ENCODE measurements at regions not wholly inside any gene's neighbourhood (a gene's known extent, or its start where the extent isn't known, plus 50 kb on each side); places are given as distances from the start of the nearest gene placed in this dataset.

DNA sequence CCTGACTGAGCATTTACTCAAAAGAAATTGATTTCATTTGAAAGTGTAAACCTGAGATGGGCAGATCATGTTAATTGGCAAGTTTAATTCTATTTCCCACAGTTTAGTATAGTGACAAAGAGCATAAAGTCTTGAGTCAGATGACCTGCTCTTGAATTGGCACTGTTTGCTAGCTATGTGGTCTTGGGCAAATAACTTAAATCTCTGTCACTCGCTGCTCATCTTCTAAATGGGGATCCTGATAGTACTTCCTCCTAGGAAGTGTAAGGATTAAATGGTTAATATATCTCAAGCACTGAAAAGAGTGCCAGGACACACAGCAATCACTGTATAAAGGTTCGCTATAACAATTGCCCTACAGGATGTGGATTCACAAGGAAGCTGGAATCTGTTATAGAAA, 242.8 kb upstream of the JADE1 start:
- H3K27me3 ChIP-seq (ENCODE audit: control insufficient read depth, insufficient read depth, low read length) = no peaks in the 10 kb centered on the region
- H3K4me3 ChIP-seq (ENCODE audit: low read length) = no peak overlapping the region
- H3K9me3 ChIP-seq (ENCODE audit: control insufficient read depth, low read length) = no peaks in the 10 kb centered on the region
- no peaks in the 10 kb centered on the region for H3K36me3 ChIP-seq (ENCODE audit: control insufficient read depth, insufficient read depth, low read length)
- no peaks in the 10 kb centered on the region for H3K4me1 ChIP-seq (ENCODE audit: control insufficient read depth, insufficient read depth, low read length)
- no peak overlapping the region for H3K9ac ChIP-seq (ENCODE audit: low read length)

GRCh38 chr4:128565565-128566186, 243.8 kb upstream of the JADE1 start:
- H3K9me3 ChIP-seq (ENCODE audit: control insufficient read depth, low read length) = no peaks in the 10 kb centered on the region
- no peak overlapping the region for H3K4me3 ChIP-seq (ENCODE audit: low read length)
- H3K9ac ChIP-seq (ENCODE audit: low read length) = no peak overlapping the region
- no peaks in the 10 kb centered on the region for H3K27me3 ChIP-seq (ENCODE audit: control insufficient read depth, insufficient read depth, low read length)
- H3K36me3 ChIP-seq (ENCODE audit: control insufficient read depth, insufficient read depth, low read length) = no peaks in the 10 kb centered on the region
- peaks cover 10% of the 10 kb centered on the region for H3K4me1 ChIP-seq (ENCODE audit: control insufficient read depth, insufficient read depth, low read length)

DNA sequence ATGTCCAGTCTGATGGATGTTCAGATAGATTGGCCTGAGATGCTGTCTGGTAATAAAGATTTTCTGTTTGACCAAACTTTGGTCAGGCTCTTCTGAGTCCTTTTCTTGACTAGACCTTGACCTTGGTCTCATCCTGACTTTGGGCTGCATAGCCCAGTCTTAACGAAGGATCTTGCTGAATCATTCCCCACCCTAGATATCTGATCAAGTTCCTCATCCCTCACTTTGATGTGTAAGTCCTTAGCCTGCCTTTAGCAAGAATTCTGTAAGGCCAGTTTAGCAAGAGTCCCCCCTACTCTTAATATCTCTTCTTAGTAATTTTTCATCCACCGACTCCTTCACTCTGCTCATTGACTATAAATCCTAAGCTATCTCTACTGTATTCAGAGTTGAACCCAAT, 244.4 kb upstream of the JADE1 start:
- H3K9ac ChIP-seq (ENCODE audit: low read length) = no peak overlapping the region
- no peaks in the 10 kb centered on the region for H3K36me3 ChIP-seq (ENCODE audit: control insufficient read depth, insufficient read depth, low read length)
- H3K4me1 ChIP-seq (ENCODE audit: control insufficient read depth, insufficient read depth, low read length) = peaks cover 10% of the 10 kb centered on the region
- no peaks in the 10 kb centered on the region for H3K9me3 ChIP-seq (ENCODE audit: control insufficient read depth, low read length)
- H3K4me3 ChIP-seq (ENCODE audit: low read length) = no peak overlapping the region
- H3K27me3 ChIP-seq (ENCODE audit: control insufficient read depth, insufficient read depth, low read length) = no peaks in the 10 kb centered on the region

DNA sequence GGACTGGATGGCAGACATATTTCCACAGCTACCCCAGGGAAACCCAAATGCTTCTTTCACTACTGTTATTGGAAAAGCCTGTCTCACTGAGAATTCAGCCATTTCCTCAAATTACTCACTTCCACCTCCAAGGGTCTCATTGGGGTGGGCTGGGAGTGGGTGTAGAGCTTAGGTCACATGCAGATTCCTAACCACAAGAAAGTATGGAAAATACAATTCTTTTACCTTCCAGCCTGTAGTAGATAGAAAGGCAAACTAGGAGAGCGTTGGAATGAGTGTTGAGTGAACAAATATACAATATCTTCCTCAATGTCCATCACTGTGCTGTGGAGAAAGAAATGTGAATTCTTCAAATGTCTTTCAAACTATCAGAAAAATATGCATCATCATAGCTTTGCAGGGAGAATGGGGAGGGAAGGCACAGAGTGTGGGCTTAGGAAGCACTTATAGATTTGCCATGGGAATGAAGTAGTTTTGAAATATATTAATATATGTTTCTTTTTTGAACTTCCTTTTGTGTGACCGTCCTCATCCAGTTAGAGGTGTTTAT, 245.3 kb upstream of the JADE1 start:
- H3K27me3 ChIP-seq (ENCODE audit: control insufficient read depth, insufficient read depth, low read length) = no peaks in the 10 kb centered on the region
- no peaks in the 10 kb centered on the region for H3K36me3 ChIP-seq (ENCODE audit: control insufficient read depth, insufficient read depth, low read length)
- H3K4me3 ChIP-seq (ENCODE audit: low read length) = no peak overlapping the region
- H3K4me1 ChIP-seq (ENCODE audit: control insufficient read depth, insufficient read depth, low read length) = peaks cover 10% of the 10 kb centered on the region
- H3K9ac ChIP-seq (ENCODE audit: low read length) = no peak overlapping the region
- no peaks in the 10 kb centered on the region for H3K9me3 ChIP-seq (ENCODE audit: control insufficient read depth, low read length)

DNA sequence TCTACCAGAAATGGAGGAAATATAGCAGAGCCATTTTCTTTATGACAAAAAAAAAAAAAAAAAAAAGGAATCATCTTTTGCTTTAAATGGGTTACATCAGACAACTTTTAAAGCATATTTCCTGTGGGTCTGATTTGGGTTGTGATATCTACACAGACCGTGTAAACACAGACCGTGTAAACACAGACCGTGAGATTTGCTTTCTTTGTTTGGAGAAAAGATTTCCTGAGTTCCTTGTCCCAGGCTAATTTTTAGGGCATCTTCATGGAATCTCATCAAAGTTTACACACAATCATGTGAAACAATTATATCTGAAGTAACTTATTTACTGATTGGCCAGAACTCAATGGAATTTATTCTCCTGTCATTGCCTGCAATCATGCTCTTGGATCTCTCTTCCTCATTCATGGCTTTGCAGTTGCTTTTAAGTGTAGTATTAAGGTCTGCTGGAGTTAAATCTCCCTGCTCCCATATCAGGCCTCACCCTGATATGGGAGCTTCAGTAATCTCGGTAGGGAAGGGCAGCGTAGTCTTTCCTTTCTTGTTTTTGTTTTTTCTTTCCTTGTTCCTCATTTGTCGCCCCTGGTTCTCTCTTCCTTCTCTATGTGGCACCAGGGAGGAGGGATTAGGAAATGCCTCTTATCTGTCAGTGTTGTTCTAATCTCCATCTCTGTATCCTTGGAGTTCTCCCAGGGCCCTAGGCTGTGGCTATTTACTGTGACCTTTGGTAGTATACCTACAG, 248.6 kb upstream of the JADE1 start:
- no peaks in the 10 kb centered on the region for H3K27me3 ChIP-seq (ENCODE audit: control insufficient read depth, insufficient read depth, low read length)
- no peak overlapping the region for H3K4me3 ChIP-seq (ENCODE audit: low read length)
- H3K4me1 ChIP-seq (ENCODE audit: control insufficient read depth, insufficient read depth, low read length) = peaks cover 10% of the 10 kb centered on the region
- H3K36me3 ChIP-seq (ENCODE audit: control insufficient read depth, insufficient read depth, low read length) = no peaks in the 10 kb centered on the region
- H3K9me3 ChIP-seq (ENCODE audit: control insufficient read depth, low read length) = no peaks in the 10 kb centered on the region
- no peak overlapping the region for H3K9ac ChIP-seq (ENCODE audit: low read length)

- H3K9ac ChIP-seq (ENCODE audit: low read length) = no peak overlapping the region
- no peak overlapping the region for H3K4me3 ChIP-seq (ENCODE audit: low read length)
- H3K36me3 ChIP-seq (ENCODE audit: control insufficient read depth, insufficient read depth, low read length) = no peaks in the 10 kb centered on the region
These were observed 250.4 kb upstream of the JADE1 start for GRCh38 chr4:128558896-128559679.

DNA sequence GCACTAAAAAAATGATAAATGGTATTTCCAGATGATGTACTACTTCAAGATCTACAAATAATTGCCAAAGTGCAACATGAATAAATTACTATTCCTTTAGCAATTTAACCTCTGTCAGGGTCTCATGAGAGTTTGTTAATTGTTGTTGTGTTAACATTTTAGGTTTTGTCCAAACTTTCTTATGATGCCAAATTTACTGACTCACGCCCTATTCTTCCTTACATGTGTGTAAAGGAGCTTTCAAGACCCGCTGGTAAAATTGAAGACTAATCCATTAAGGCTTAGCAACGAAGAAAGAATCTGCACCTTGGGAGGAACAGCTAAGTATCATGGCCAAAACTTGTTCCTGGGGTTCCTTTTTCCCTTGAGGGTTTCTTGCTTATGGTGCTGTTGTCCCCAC, 252.7 kb upstream of the JADE1 start:
- Histone ChIP-seq H3K4me1 (ENCODE audit: control insufficient read depth, insufficient read depth, low read length) (peaks cover 25% of the 10 kb centered on the region), H3K9me3 (ENCODE audit: control insufficient read depth, low read length) (no peaks in the 10 kb centered on the region), H3K27me3 (ENCODE audit: control insufficient read depth, insufficient read depth, low read length) (no peaks in the 10 kb centered on the region), H3K9ac (ENCODE audit: low read length) (no peak overlapping the region), H3K4me3 (ENCODE audit: low read length) (no peak overlapping the region), H3K36me3 (ENCODE audit: control insufficient read depth, insufficient read depth, low read length) (no peaks in the 10 kb centered on the region)

More at GRCh38 chr4:128558896-128559679, 250.4 kb upstream of the JADE1 start:
- Histone ChIP-seq H3K4me1 (ENCODE audit: control insufficient read depth, insufficient read depth, low read length) (peaks cover 15% of the 10 kb centered on the region), H3K9me3 (ENCODE audit: control insufficient read depth, low read length) (no peaks in the 10 kb centered on the region), H3K27me3 (ENCODE audit: control insufficient read depth, insufficient read depth, low read length) (no peaks in the 10 kb centered on the region)

DNA sequence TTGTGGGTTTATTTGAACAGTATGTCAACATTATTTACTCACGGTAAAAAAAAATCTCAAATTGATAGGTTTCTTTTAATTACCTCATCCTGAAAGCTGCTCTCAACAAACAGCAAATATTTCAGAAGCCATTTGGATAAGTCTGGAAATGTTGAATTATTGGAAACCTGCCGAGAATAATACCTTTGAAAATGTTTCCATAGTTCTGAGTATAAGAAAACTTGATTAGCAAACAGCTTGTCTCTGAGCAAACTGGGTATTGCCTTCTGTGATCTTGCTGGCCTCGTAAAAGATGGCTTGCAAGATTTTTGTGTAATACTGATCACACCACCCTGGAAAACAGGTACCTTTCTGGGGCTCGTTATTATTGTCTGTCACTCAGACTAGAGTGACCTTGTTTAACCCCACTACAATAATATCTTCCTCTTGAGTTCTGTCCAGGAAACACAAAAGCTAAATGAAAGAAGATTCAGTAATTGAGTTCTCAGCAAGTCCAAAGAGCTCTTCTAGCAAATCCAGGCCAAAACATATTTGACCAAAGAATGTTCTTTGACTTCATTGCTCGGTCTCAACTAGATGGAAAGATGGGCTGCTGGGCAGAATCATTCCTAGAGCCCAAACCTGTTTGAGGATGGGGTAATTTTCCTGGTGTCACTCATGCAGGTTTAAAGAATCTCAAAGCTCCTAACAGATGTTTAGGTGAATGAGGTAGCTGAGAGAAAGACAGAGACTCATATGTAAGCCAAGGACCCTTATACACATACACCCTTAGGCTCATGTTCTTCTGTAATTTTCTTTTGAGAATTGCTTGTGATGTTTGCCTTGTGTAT, 255.6 kb upstream of the JADE1 start:
- Histone ChIP-seq H3K4me1 (ENCODE audit: control insufficient read depth, insufficient read depth, low read length) (peaks cover 16% of the 10 kb centered on the region), H3K36me3 (ENCODE audit: control insufficient read depth, insufficient read depth, low read length) (no peaks in the 10 kb centered on the region), H3K27me3 (ENCODE audit: control insufficient read depth, insufficient read depth, low read length) (no peaks in the 10 kb centered on the region), H3K9me3 (ENCODE audit: control insufficient read depth, low read length) (no peaks in the 10 kb centered on the region), H3K9ac (ENCODE audit: low read length) (peak overlapping the region; percentile 88), H3K4me3 (ENCODE audit: low read length) (peak overlapping the region; percentile 84)

- Histone ChIP-seq H3K27me3 (ENCODE audit: control insufficient read depth, insufficient read depth, low read length) (no peaks in the 10 kb centered on the region), H3K4me1 (ENCODE audit: control insufficient read depth, insufficient read depth, low read length) (peaks cover 16% of the 10 kb centered on the region), H3K4me3 (ENCODE audit: low read length) (peak overlapping the region; percentile 84), H3K9ac (ENCODE audit: low read length) (peak overlapping the region; percentile 88), H3K9me3 (ENCODE audit: control insufficient read depth, low read length) (no peaks in the 10 kb centered on the region), H3K36me3 (ENCODE audit: control insufficient read depth, insufficient read depth, low read length) (no peaks in the 10 kb centered on the region)
These were observed 257.0 kb upstream of the JADE1 start for GRCh38 chr4:128552586-128552907.

- H3K9me3 ChIP-seq (ENCODE audit: control insufficient read depth, low read length) = no peaks in the 10 kb centered on the region
- H3K4me1 ChIP-seq (ENCODE audit: control insufficient read depth, insufficient read depth, low read length) = peaks cover 16% of the 10 kb centered on the region
- H3K4me3 ChIP-seq (ENCODE audit: low read length) = no peak overlapping the region
- no peaks in the 10 kb centered on the region for H3K36me3 ChIP-seq (ENCODE audit: control insufficient read depth, insufficient read depth, low read length)
- no peaks in the 10 kb centered on the region for H3K27me3 ChIP-seq (ENCODE audit: control insufficient read depth, insufficient read depth, low read length)
- H3K9ac ChIP-seq (ENCODE audit: low read length) = no peak overlapping the region
These were observed 258.2 kb upstream of the JADE1 start for GRCh38 chr4:128551280-128551679.

DNA sequence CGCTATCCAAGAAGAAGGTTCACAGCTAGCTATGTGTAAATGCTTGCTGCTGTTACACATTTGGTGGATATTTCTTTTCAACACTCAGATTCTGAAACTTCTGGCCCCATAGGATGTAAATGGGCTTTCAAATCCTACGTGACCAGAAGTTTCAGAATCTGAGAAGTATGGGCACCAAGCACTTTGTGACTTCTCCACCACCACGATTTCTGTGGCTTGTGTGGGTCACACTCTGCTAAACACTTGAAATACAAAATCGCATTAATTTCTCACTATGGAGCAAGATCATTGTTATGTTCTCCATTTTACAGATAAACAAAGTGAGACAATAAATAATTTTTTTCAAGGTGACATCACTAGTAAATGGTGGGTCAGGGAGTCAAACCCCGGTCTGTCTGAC, 259.4 kb upstream of the JADE1 start:
- Histone ChIP-seq H3K36me3 (ENCODE audit: control insufficient read depth, insufficient read depth, low read length) (no peaks in the 10 kb centered on the region), H3K9me3 (ENCODE audit: control insufficient read depth, low read length) (no peaks in the 10 kb centered on the region), H3K4me1 (ENCODE audit: control insufficient read depth, insufficient read depth, low read length) (peaks cover 16% of the 10 kb centered on the region), H3K9ac (ENCODE audit: low read length) (no peak overlapping the region), H3K4me3 (ENCODE audit: low read length) (no peak overlapping the region), H3K27me3 (ENCODE audit: control insufficient read depth, insufficient read depth, low read length) (no peaks in the 10 kb centered on the region)
